ENCODE measurements at regions not wholly inside any gene's neighbourhood (a gene's known extent, or its start where the extent isn't known, plus 50 kb on each side); places are given as distances from the start of the nearest gene placed in this dataset.

DNA sequence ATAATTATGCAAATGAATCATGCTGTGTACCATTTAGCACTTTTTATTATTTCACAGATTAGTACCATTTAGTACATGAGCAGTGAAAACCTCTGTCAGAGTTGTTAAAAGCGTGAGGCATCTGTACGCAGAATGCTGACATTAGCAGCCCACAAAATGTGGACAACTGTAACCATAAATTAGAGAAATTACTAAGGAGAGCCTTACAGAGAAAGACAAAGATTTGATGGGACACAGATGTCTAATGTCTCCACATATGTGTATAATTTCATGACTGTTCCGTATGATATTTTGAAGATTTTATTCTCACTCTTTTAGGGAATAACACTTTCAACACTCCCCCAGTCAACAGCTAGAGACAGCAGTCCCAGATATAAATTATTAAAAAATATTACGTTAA, 414.0 kb upstream of the ANKRD30A start:
- WGBS (ENCODE audit: insufficient coverage, insufficient read length) = no CpG with 5 or more reads among the region's 4 CpGs
- no peaks in the 10 kb centered on the region for H3K4me1 ChIP-seq (ENCODE audit: control insufficient read depth, insufficient read depth, low read length)
- no peak overlapping the region for H3K4me3 ChIP-seq (ENCODE audit: low read length)

GRCh38 chr10:36704124-36704523, 421.3 kb upstream of the ANKRD30A start:
- no peak overlapping the region for H3K4me3 ChIP-seq (ENCODE audit: low read length)
- no peak for DNase-seq (ENCODE audit: low read depth, low spot score)
- H3K4me1 ChIP-seq (ENCODE audit: control insufficient read depth, insufficient read depth, low read length) = no peaks in the 10 kb centered on the region
- no peaks in the 10 kb centered on the region for H3K9me3 ChIP-seq (ENCODE audit: control insufficient read depth, insufficient read depth, low read length)
- no peaks in the 10 kb centered on the region for H3K27me3 ChIP-seq (ENCODE audit: control insufficient read depth, insufficient read depth, low read length)
- H3K36me3 ChIP-seq (ENCODE audit: control insufficient read depth, insufficient read depth, low read length) = no peaks in the 10 kb centered on the region
- no peak overlapping the region for H3K27ac ChIP-seq (ENCODE audit: low read length)
- WGBS (ENCODE audit: insufficient coverage, insufficient read length) = 100% methylated on average over 1 of the region's 2 CpGs

More for the DNA sequence above, 414.0 kb upstream of the ANKRD30A start:
- no peaks in the 10 kb centered on the region for H3K36me3 ChIP-seq (ENCODE audit: control insufficient read depth, insufficient read depth, low read length)
- H3K9me3 ChIP-seq (ENCODE audit: control insufficient read depth, insufficient read depth, low read length) = no peaks in the 10 kb centered on the region
- DNase-seq (ENCODE audit: low read depth, low spot score) = no peak
- H3K27ac ChIP-seq (ENCODE audit: low read length) = no peak overlapping the region
- H3K27me3 ChIP-seq (ENCODE audit: control insufficient read depth, insufficient read depth, low read length) = no peaks in the 10 kb centered on the region

DNA sequence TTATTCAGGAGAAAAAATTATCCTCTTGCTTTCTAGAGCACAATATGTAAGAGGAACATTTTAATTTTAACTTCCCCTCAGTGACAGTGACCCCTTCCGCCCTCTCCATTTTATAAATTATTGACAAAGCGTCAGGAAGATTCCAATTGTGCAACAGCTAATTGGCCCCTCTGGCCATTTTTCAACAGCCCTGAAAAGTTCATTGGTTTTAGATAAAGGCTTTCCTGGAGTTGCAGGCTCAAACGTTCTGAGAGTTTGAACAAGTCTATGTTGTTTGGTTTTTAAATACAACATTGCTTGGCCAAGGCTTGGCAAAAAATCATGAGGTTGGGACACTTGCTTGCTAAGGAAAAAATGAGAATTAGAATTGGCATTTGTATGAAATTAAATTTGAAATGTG, 422.2 kb upstream of the ANKRD30A start:
- no CpG with 5 or more reads among the region's 3 CpGs for WGBS (ENCODE audit: insufficient coverage, insufficient read length)
- H3K9me3 ChIP-seq (ENCODE audit: control insufficient read depth, insufficient read depth, low read length) = no peaks in the 10 kb centered on the region
- H3K27me3 ChIP-seq (ENCODE audit: control insufficient read depth, insufficient read depth, low read length) = no peaks in the 10 kb centered on the region
- no peak for DNase-seq (ENCODE audit: low read depth, low spot score)
- H3K27ac ChIP-seq (ENCODE audit: low read length) = no peak overlapping the region
- no peak overlapping the region for H3K4me3 ChIP-seq (ENCODE audit: low read length)
- H3K36me3 ChIP-seq (ENCODE audit: control insufficient read depth, insufficient read depth, low read length) = no peaks in the 10 kb centered on the region
- no peaks in the 10 kb centered on the region for H3K4me1 ChIP-seq (ENCODE audit: control insufficient read depth, insufficient read depth, low read length)

DNA sequence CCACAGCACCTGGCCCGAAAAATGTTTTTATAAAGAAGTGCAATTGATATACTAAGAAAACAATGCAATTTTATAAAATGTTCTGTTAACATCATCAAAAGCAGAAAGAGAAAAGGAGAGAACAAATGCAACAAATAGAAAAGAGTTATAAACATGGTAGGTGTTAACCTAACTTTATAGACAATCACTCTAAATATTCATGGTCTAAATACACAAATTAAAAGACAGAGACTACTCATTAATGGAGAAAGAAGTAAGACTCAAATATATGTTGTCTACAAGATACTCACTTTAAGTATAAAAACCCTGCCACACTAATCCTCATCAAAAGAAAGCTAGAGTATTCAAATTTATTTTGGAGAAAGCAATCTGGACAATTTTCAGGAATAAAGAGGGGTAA, 425.3 kb upstream of the ANKRD30A start:
- no peaks in the 10 kb centered on the region for H3K36me3 ChIP-seq (ENCODE audit: control insufficient read depth, insufficient read depth, low read length)
- no peaks in the 10 kb centered on the region for H3K4me1 ChIP-seq (ENCODE audit: control insufficient read depth, insufficient read depth, low read length)
- H3K9me3 ChIP-seq (ENCODE audit: control insufficient read depth, insufficient read depth, low read length) = no peaks in the 10 kb centered on the region
- whole genome bisulfite sequencing (ENCODE audit: insufficient coverage, insufficient read length) = no CpG with 5 or more reads among the region's 1 CpG
- H3K27ac ChIP-seq (ENCODE audit: low read length) = no peak overlapping the region
- no peaks in the 10 kb centered on the region for H3K27me3 ChIP-seq (ENCODE audit: control insufficient read depth, insufficient read depth, low read length)
- no peak for DNase-seq (ENCODE audit: low read depth, low spot score)
- no peak overlapping the region for H3K4me3 ChIP-seq (ENCODE audit: low read length)

- no peak overlapping the region for H3K27ac ChIP-seq (ENCODE audit: low read length)
- no peak for DNase-seq (ENCODE audit: low read depth, low spot score)
- no CpG with 5 or more reads among the region's 10 CpGs for WGBS (ENCODE audit: insufficient coverage, insufficient read length)
- H3K4me3 ChIP-seq (ENCODE audit: low read length) = no peak overlapping the region
- no peaks in the 10 kb centered on the region for H3K4me1 ChIP-seq (ENCODE audit: control insufficient read depth, insufficient read depth, low read length)
- H3K36me3 ChIP-seq (ENCODE audit: control insufficient read depth, insufficient read depth, low read length) = no peaks in the 10 kb centered on the region
- H3K27me3 ChIP-seq (ENCODE audit: control insufficient read depth, insufficient read depth, low read length) = no peaks in the 10 kb centered on the region
- H3K9me3 ChIP-seq (ENCODE audit: control insufficient read depth, insufficient read depth, low read length) = no peaks in the 10 kb centered on the region; the same call in 1 of the 2 replicates
Observed at GRCh38 chr10:36692759-36693158, 432.6 kb upstream of the ANKRD30A start.

DNA sequence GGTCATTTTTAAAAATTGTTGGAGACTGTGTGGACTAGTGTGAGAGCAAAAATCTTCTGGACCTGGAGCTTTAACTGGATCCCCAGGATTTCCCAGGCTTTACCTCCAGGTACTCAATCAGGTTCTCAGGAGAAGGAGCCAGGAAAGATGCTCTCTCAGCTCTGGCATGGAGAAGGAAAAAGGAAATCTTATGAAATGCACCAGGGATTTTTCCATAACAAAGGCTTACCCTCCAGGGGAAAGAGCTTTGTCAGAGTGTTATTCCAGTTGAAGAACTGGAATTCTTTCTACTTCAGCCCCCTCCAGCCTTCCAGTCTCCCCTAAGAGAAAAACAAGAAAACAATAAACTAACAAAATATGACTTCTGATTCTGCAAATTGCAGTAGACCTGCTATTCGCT, 436.7 kb upstream of the ANKRD30A start:
- Histone ChIP-seq H3K27ac (ENCODE audit: low read length) (no peak overlapping the region), H3K4me1 (ENCODE audit: control insufficient read depth, insufficient read depth, low read length) (no peaks in the 10 kb centered on the region), H3K9me3 (ENCODE audit: control insufficient read depth, insufficient read depth, low read length) (no peaks in the 10 kb centered on the region; the same call in 1 of the 2 replicates), H3K36me3 (ENCODE audit: control insufficient read depth, insufficient read depth, low read length) (no peaks in the 10 kb centered on the region), H3K27me3 (ENCODE audit: control insufficient read depth, insufficient read depth, low read length) (no peaks in the 10 kb centered on the region), H3K4me3 (ENCODE audit: low read length) (no peak overlapping the region)
- no peak for DNase-seq (ENCODE audit: low read depth, low spot score)
- no CpG with 5 or more reads among the region's 1 CpG for whole genome bisulfite sequencing (ENCODE audit: insufficient coverage, insufficient read length)

DNA sequence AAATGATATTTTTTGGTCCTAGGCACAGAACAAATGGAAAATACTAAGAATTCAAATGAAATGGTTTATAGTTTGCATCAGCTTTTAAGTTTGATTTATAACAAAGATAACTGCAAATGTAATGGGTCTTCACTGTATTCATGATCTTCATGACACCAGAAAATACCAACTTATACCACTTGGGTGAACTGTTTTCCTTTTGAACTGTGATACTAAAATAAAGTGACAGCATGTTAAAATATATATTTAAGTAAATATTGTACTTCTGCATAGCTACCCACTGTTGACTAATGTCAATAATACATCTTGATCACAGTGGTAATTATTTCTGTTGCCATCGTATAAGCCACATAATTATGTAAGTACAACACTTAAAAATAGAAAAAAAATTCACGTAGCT, 442.0 kb upstream of the ANKRD30A start:
- no peak overlapping the region for H3K27ac ChIP-seq (ENCODE audit: low read length)
- no peaks in the 10 kb centered on the region for H3K4me1 ChIP-seq (ENCODE audit: control insufficient read depth, insufficient read depth, low read length)
- no peaks in the 10 kb centered on the region for H3K27me3 ChIP-seq (ENCODE audit: control insufficient read depth, insufficient read depth, low read length)
- DNase-seq (ENCODE audit: low read depth, low spot score) = no peak
- H3K9me3 ChIP-seq (ENCODE audit: control insufficient read depth, insufficient read depth, low read length) = no peaks in the 10 kb centered on the region
- no peaks in the 10 kb centered on the region for H3K36me3 ChIP-seq (ENCODE audit: control insufficient read depth, insufficient read depth, low read length)
- WGBS (ENCODE audit: insufficient coverage, insufficient read length) = no CpG with 5 or more reads among the region's 2 CpGs
- no peak overlapping the region for H3K4me3 ChIP-seq (ENCODE audit: low read length)

DNA sequence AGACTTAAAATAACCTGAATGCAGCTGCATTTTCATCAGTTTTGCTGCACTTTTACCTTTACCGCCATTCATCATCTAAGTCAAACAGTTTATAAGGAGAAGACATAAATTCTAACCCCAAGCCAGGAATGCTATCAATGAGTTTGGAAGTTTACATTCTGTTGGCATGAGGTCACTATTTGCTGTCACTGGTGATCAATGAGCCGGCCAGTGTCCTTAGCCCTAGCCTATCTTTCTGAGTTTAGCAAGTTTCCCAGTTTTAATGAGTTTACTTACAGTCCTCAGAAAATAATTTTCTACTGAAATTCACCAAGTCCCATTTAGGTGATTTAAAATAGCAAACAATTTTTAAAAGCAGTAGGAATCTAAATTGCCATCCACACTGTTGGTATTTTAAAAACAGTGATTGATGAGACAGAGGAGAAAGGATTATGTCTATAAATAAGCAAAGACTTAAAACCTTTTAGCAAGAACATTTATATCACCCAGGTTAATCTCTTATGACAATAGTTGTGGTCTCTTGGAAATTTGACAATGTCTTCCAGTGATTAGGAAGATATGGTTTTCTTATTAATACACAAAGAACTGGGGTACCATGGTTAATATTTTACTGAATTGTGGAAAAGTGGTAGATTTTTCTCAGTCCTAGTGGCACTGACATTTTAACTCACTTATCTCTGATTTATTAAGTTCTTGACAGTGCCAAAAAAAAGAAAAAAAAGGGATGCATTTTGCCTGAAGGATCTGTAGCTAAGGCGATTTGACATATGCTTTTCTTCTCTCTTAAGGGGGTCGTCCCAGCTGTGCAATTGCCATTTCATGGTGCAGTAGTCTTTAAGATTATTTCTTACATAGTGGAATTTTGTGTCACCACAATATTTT, 443.4 kb upstream of the ANKRD30A start:
- Histone ChIP-seq H3K27me3 (ENCODE audit: control insufficient read depth, insufficient read depth, low read length) (no peaks in the 10 kb centered on the region), H3K4me3 (ENCODE audit: low read length) (no peak overlapping the region), H3K4me1 (ENCODE audit: control insufficient read depth, insufficient read depth, low read length) (no peaks in the 10 kb centered on the region), H3K36me3 (ENCODE audit: control insufficient read depth, insufficient read depth, low read length) (no peaks in the 10 kb centered on the region), H3K9me3 (ENCODE audit: control insufficient read depth, insufficient read depth, low read length) (no peaks in the 10 kb centered on the region), H3K27ac (ENCODE audit: low read length) (no peak overlapping the region)
- no peak for DNase-seq (ENCODE audit: low read depth, low spot score)
- no CpG with 5 or more reads among the region's 4 CpGs for WGBS (ENCODE audit: insufficient coverage, insufficient read length)

- Histone ChIP-seq H3K27me3 (ENCODE audit: control insufficient read depth, insufficient read depth, low read length) (no peaks in the 10 kb centered on the region), H3K4me1 (ENCODE audit: control insufficient read depth, insufficient read depth, low read length) (no peaks in the 10 kb centered on the region), H3K27ac (ENCODE audit: low read length) (no peak overlapping the region), H3K9me3 (ENCODE audit: control insufficient read depth, insufficient read depth, low read length) (no peaks in the 10 kb centered on the region; the same call in 1 of the 2 replicates), H3K36me3 (ENCODE audit: control insufficient read depth, insufficient read depth, low read length) (no peaks in the 10 kb centered on the region), H3K4me3 (ENCODE audit: low read length) (no peak overlapping the region)
- no peak for DNase-seq (ENCODE audit: low read depth, low spot score)
- no CpG with 5 or more reads among the region's 9 CpGs for WGBS (ENCODE audit: insufficient coverage, insufficient read length)
Observed at GRCh38 chr10:36679554-36679953, 445.8 kb upstream of the ANKRD30A start.

DNA sequence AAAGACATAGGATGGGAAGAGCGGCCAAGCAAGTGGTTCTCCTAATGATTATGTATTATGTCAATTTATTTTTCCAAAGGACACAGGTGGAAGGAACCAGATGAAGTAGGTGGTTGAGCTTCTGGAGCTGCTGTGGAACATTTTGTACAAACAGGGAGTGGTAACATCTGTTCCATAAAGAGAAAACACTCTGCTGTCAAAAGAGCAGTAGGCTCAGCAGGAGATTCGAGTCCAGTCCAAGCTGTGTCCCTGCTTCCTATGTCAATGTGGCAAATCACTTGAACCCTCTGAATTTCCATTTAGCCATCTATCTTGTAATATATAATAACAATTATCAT, 448.0 kb upstream of the ANKRD30A start:
- Histone ChIP-seq H3K9me3 (ENCODE audit: control insufficient read depth, insufficient read depth, low read length) (peaks cover 1% of the 10 kb centered on the region; the same call in 1 of the 2 replicates), H3K4me3 (ENCODE audit: low read length) (no peak overlapping the region), H3K36me3 (ENCODE audit: control insufficient read depth, insufficient read depth, low read length) (no peaks in the 10 kb centered on the region), H3K27me3 (ENCODE audit: control insufficient read depth, insufficient read depth, low read length) (0 out of 2 replicates have a peak, but pooled peaks cover 1% of the 10 kb centered on the region), H3K27ac (ENCODE audit: low read length) (no peak overlapping the region), H3K4me1 (ENCODE audit: control insufficient read depth, insufficient read depth, low read length) (no peaks in the 10 kb centered on the region)
- WGBS (ENCODE audit: insufficient coverage, insufficient read length) = no CpG with 5 or more reads among the region's 2 CpGs
- no peak for DNase-seq (ENCODE audit: low read depth, low spot score)

Measured in iPS DF 6.9 (cell line).